Endothelial cell (in vitro differentiated cells): ENCODE measurements at regions not wholly inside any gene's neighbourhood (a gene's known extent, or its start where the extent isn't known, plus 50 kb on each side); places are given as distances from the start of the nearest gene placed in this dataset.

Experiments
- DNase-seq: peaks from one replicate; pipeline ENCODE4 v3.0.0; 2021; ENCODE audit warnings: low spot score
- H3K27ac Mint-ChIP-seq: one replicate; pipeline ENCODE4 v1.8.0; 2021; ENCODE audit warnings: mixed read lengths, inconsistent platforms; ENCODE audit not compliant: unreplicated experiment
- H3K27me3 Mint-ChIP-seq: one replicate; pipeline ENCODE4 v1.8.0; 2021; ENCODE audit warnings: mild to moderate bottlenecking, moderate library complexity, mixed read lengths, inconsistent platforms; ENCODE audit not compliant: unreplicated experiment
- H3K36me3 Mint-ChIP-seq: one replicate; pipeline ENCODE4 v1.8.0; 2021; ENCODE audit warnings: mild to moderate bottlenecking, low read depth, mixed read lengths, inconsistent platforms; ENCODE audit not compliant: unreplicated experiment
- H3K4me1 Mint-ChIP-seq: one replicate; pipeline ENCODE4 v1.8.0; 2021; ENCODE audit warnings: mild to moderate bottlenecking, mixed read lengths, inconsistent platforms; ENCODE audit not compliant: unreplicated experiment
- H3K4me3 Mint-ChIP-seq: one replicate; pipeline ENCODE4 v1.8.0; 2021; ENCODE audit warnings: mild to moderate bottlenecking, mixed read lengths, inconsistent platforms; ENCODE audit not compliant: unreplicated experiment
- H3K9me3 Mint-ChIP-seq: one replicate; pipeline ENCODE4 v1.8.0; 2021; ENCODE audit warnings: mixed read lengths, inconsistent platforms; ENCODE audit not compliant: unreplicated experiment
- CTCF ChIP-seq: fragments of 200-600 bp; sonication (generic); IDR thresholded peaks from one replicate; pipeline ENCODE4 v1.5.0; 2021; ENCODE audit warnings: antibody characterized with exemption; ENCODE audit not compliant: unreplicated experiment

- Mint-ChIP-seq H3K27ac (no peak overlapping the region), H3K4me3 (no peak overlapping the region), H3K4me1 (peaks cover 2% of the 10 kb centered on the region), H3K27me3 (peaks cover 1% of the 10 kb centered on the region), H3K9me3 (no peaks in the 10 kb centered on the region), H3K36me3 (no peaks in the 10 kb centered on the region)
- no peak for TF ChIP-seq CTCF
- no peak for DNase-seq
These were observed 102.8 kb upstream of the F3 start for GRCh38 chr1:94644352-94644751.

GRCh38 chr1:94643819-94644218 lies 102.3 kb upstream of the F3 start:
- Mint-ChIP-seq H3K4me1 (peaks cover 2% of the 10 kb centered on the region), H3K4me3 (no peak overlapping the region), H3K27ac (no peak overlapping the region), H3K27me3 (peaks cover 1% of the 10 kb centered on the region), H3K36me3 (no peaks in the 10 kb centered on the region), H3K9me3 (no peaks in the 10 kb centered on the region)
- TF ChIP-seq CTCF: no peak
- DNase-seq: no peak

- Mint-ChIP-seq H3K36me3 (no peaks in the 10 kb centered on the region), H3K4me1 (peaks cover 2% of the 10 kb centered on the region), H3K9me3 (no peaks in the 10 kb centered on the region), H3K27ac (no peak overlapping the region), H3K4me3 (no peak overlapping the region), H3K27me3 (peaks cover 1% of the 10 kb centered on the region)
- DNase-seq: no peak
- no peak for TF ChIP-seq CTCF
These were observed 101.2 kb upstream of the F3 start for GRCh38 chr1:94642617-94643321.

GRCh38 chr1:94641990-94642389 lies 100.4 kb upstream of the F3 start:
- H3K36me3 Mint-ChIP-seq: no peaks in the 10 kb centered on the region
- H3K4me3 Mint-ChIP-seq: no peak overlapping the region
- H3K4me1 Mint-ChIP-seq: peaks cover 2% of the 10 kb centered on the region
- no peak for DNase-seq
- no peak for TF ChIP-seq CTCF
- no peak overlapping the region for H3K27ac Mint-ChIP-seq
- peaks cover 1% of the 10 kb centered on the region for H3K27me3 Mint-ChIP-seq
- H3K9me3 Mint-ChIP-seq: no peaks in the 10 kb centered on the region

GRCh38 chr1:94640125-94640524 lies 98.6 kb upstream of the F3 start:
- Mint-ChIP-seq H3K27ac (no peak overlapping the region), H3K27me3 (no peaks in the 10 kb centered on the region), H3K4me3 (no peak overlapping the region), H3K9me3 (no peaks in the 10 kb centered on the region), H3K4me1 (no peaks in the 10 kb centered on the region), H3K36me3 (no peaks in the 10 kb centered on the region)
- DNase-seq: no peak
- TF ChIP-seq CTCF: no peak
